Fibroblast of the aortic adventitia (primary cell): ENCODE measurements at regions not wholly inside any gene's neighbourhood (a gene's known extent, or its start where the extent isn't known, plus 50 kb on each side); places are given as distances from the start of the nearest gene placed in this dataset.

Source experiments
- DNase-seq: peaks from one replicate; pipeline ENCODE4 v3.0.0-alpha.2; 2010; ENCODE audit warnings: low read depth
- H3K4me3 ChIP-seq: 2 replicates; pipeline ENCODE4 v1.5.1; 2011; ENCODE audit warnings: low read depth, mild to moderate bottlenecking, control low read depth, low read length, moderate library complexity
- TF ChIP-seq, protein P1 (sequence below): IDR thresholded peaks from 2 replicates; pipeline ENCODE4 v1.5.1; 2011; ENCODE audit warnings: mild to moderate bottlenecking, low read length, control low read depth, inconsistent platforms; ENCODE audit not compliant: insufficient read depth

DNA sequence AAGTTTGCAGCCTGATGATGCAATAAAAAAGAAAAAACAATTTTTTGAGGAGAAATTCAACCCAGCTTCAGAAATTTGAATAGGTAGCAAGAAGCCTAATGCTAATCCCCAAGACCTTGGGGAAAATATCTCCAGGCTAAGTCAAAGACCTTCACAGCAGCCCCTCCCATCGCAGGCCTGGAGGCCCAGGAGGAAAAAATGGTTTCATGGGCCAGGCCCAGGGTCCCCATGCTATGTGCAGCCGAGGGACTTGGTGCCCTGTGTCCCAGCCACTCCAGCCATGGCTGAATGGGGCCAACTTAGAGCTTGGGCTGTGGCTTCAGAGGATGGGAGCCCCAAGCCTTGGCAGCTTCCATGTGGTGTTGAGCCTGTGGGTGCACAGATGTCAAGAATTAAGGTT, 210.3 kb downstream of the SUCLA2 start:
- DNase-seq: no peak
- TF ChIP-seq, protein P1, sequence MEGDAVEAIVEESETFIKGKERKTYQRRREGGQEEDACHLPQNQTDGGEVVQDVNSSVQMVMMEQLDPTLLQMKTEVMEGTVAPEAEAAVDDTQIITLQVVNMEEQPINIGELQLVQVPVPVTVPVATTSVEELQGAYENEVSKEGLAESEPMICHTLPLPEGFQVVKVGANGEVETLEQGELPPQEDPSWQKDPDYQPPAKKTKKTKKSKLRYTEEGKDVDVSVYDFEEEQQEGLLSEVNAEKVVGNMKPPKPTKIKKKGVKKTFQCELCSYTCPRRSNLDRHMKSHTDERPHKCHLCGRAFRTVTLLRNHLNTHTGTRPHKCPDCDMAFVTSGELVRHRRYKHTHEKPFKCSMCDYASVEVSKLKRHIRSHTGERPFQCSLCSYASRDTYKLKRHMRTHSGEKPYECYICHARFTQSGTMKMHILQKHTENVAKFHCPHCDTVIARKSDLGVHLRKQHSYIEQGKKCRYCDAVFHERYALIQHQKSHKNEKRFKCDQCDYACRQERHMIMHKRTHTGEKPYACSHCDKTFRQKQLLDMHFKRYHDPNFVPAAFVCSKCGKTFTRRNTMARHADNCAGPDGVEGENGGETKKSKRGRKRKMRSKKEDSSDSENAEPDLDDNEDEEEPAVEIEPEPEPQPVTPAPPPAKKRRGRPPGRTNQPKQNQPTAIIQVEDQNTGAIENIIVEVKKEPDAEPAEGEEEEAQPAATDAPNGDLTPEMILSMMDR: no peak
- H3K4me3 ChIP-seq: no peak overlapping the region

DNA sequence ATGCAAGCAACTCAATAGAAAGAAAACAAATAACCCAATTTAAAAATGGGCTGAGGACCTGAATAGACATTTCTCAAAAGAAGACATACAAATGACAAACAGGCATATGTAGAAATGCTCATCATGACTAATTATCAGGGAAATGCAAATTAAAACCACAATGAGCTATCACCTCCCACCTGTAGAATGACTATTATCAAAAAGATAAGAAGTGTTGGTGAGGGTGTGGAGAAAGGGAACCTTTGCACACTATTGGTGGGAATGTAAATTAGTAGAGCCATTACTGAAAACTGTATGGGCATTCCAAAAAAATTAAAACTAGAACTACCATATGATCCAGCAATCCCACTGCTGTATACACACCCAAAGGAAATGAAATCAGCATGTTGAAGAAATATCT, 212.2 kb downstream of the SUCLA2 start:
- H3K4me3 ChIP-seq: no peak overlapping the region
- DNase-seq: no peak
- TF ChIP-seq, protein P1: no peak

DNA sequence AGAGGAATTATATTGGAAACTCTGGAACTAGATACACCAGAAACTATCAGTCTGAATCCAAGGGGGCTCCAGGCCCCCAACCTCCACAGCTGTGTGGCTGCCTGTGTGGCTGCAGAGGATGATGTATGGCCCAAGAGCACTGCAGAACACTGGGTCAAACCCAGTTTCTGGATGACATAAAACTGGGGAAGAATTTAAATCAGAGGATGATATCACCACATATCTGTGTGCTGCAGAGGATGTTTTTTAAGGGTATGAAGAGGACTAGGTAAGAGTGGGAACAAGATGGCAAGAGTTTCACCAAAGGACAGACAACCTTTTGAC, 226.4 kb downstream of the SUCLA2 start:
- H3K4me3 ChIP-seq: no peak overlapping the region
- DNase-seq: no peak
- TF ChIP-seq, protein P1: no peak

DNA sequence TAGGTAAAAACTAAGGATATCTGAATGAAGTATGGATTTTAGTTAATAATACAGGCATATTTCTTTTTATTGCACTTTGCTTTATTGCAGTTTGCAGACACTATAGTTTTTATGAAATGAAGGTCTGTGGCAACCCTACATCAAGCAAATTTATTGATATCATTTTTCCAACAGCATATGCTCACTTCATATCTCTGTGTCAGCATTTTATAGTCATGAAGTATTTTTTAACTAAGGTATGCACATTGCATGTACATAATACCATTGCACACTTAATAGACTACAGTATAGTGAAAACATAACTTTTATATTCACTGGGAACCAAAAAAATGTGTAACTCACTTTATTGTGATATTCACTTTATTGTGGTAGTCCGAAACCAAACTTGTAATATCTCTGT, 236.3 kb downstream of the SUCLA2 start:
- TF ChIP-seq, protein P1: no peak
- no peak overlapping the region for H3K4me3 ChIP-seq
- no peak for DNase-seq

DNA sequence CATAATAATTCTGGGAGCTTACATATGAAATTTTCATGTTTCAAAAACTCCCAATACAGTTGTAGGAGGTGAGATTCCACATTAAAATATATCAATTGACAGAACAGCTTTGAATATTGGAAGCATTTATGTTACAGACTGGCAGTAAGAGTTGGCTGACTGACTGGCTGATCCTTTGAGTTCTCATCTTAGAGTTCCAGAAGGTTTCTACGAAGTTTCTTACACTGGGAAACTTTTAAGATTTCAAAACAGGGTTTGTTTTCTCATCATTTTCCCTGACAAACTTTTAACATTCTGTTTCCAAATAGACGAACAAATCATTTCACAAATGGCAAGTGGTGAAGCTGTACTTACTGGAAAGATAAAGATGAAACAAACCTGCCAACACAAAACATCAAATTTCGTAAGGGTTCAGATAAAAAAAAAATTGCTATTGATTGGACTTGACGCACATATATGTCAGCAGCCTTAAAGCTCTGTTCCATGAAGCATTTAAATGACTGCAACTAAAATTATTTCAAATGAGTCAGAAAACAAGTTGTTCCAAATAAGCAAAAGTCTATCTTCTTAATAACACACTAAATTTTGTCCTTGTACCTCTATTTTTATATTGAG, 243.5 kb downstream of the SUCLA2 start:
- TF ChIP-seq, protein P1: no peak

DNA sequence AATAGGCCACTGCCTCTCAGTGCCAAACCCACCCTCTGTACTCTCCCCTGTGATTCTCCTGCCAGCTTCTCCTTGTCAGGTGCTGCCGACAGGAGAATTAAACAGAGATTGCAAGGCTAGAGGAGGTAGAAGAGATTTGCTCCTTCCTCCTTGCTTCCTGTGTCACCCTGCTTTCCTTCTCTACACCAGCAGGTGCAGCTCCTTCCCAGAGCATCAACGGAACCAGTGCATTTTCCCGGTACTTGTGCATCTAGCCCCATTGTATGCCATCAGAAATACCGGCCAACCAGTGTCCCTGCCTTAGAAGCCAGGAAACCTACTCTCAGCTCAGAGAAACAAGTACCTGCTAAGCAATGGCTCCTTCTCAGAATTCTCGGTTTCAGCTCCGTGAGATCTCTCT, 253.2 kb downstream of the SUCLA2 start:
- no peak overlapping the region for H3K4me3 ChIP-seq
- DNase-seq: no peak
- TF ChIP-seq, protein P1: no peak

More for the DNA sequence above, 243.5 kb downstream of the SUCLA2 start:
- no peak overlapping the region for H3K4me3 ChIP-seq
- no peak for DNase-seq

DNA sequence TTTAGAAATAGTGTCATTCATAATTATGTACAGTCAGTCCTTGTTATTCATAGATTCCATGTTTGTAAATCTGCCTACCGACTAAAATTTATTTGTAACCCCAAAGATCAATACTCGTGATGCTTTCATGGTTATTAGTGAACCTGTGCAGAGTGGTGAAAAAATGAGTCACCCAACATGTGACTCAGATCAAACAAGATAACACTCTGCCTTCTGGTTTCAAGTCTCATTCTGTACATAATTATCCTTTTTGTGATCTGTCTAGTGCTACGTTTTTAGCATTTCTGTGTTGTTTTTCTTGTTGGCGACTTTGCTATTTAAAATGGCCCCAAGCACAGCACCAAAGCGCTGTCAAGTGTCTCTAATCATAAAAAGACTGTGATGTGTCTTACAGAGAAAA, 274.7 kb downstream of the SUCLA2 start:
- no peak for DNase-seq
- H3K4me3 ChIP-seq: no peak overlapping the region
- TF ChIP-seq, protein P1: no peak
